ENCODE measurements at regions not wholly inside any gene's neighbourhood (a gene's known extent, or its start where the extent isn't known, plus 50 kb on each side); places are given as distances from the start of the nearest gene placed in this dataset.

- no peak for TF ChIP-seq EP300 (conservative IDR thresholded peaks at IDR 0.05; ENCODE audit: poor library complexity, severe bottlenecking)
- no peak for TF ChIP-seq CTCF (IDR thresholded peaks at IDR 0.05; ENCODE audit: poor library complexity, severe bottlenecking)
Measured at GRCh38 chr5:93251347-93251746, 329.7 kb downstream of the NR2F1-AS1 start.
